Gastrocnemius medialis (tissue), 4 donors: ENCODE measurements at regions not wholly inside any gene's neighbourhood (a gene's known extent, or its start where the extent isn't known, plus 50 kb on each side); places are given as distances from the start of the nearest gene placed in this dataset.

ENCODE experiments used
- CTCF ChIP-seq, 5 experiments: fragments of 450-650 bp in 3 of 5; fragments of 200-600 bp in 2 of 5; sonication (generic) in 2 of 5; IDR thresholded peaks in 4 of 5; conservative IDR thresholded peaks in 1 of 5; 1 replicate in 4 of 5; 2 replicates in 1 of 5; pipeline ENCODE4 v1.5.1; 2016 to 2019; ENCODE audit warnings: antibody characterized with exemption in 5 of 5, mild to moderate bottlenecking in 3 of 5, moderate library complexity in 3 of 5
- POLR2A ChIP-seq, 2 donors: fragments of 450-650 bp; IDR thresholded peaks; one replicate each; pipeline ENCODE4 v1.6.1; 2017; ENCODE audit warnings: antibody characterized with exemption in 2 of 2, mild to moderate bottlenecking in 2 of 2, moderate library complexity in 2 of 2

GRCh38 chrX:68994135-68994890 lies 165.5 kb downstream of the EFNB1 start:
- no peak for TF ChIP-seq CTCF (IDR thresholded peaks at IDR 0.05 in 4 of 5, conservative IDR thresholded peaks at IDR 0.05 in 1 of 5)
- TF ChIP-seq POLR2A (IDR thresholded peaks at IDR 0.05): no peak
